IMR-90 (cell line): ENCODE measurements at regions not wholly inside any gene's neighbourhood (a gene's known extent, or its start where the extent isn't known, plus 50 kb on each side); places are given as distances from the start of the nearest gene placed in this dataset.

Experiments used
- ATAC-seq: fragments of 200-7000 bp; cut with Tn5 transposase; 2 replicates; pipeline ENCODE4 v1.9.1; 2020; ENCODE audit warnings: low read depth, mild to moderate bottlenecking, moderate library complexity
- BruUV-seq: library from RNA; stranded (reverse); fragments of 400-500 nt; replicated peaks from 2 replicates; lab custom pipeline; 2021; lab: Mats Ljungman, UMichigan
- CTCF ChIA-PET: fragments of 300-600 bp; formaldehyde crosslinking; extraction: SDS; loops from one replicate; lab custom pipeline; 2021; ENCODE audit warnings: antibody characterized with exemption; lab: Yijun Ruan, JAX
- POLR2A ChIA-PET: fragments of 300-600 bp; sonication (Branson Sonifier 250); formaldehyde crosslinking; loops from one replicate; lab custom pipeline; 2022; ENCODE audit warnings: antibody characterized with exemption; ENCODE audit not compliant: unreplicated experiment; lab: Charles Lee
- DNase-seq: peaks from one replicate; pipeline ENCODE4 v3.0.0; 2013
- H2AFZ ChIP-seq: replicated peaks from 2 replicates; pipeline ENCODE3; 2013; ENCODE audit warnings: low read length, mild to moderate bottlenecking; ENCODE audit not compliant: poor library complexity
- H2AK5ac ChIP-seq: 2 replicates; pipeline ENCODE4 v1.6.1; 2013; ENCODE audit warnings: low read depth, low read length, inconsistent platforms
- H2AK9ac ChIP-seq: replicated peaks from 2 replicates; pipeline ENCODE3; 2013; ENCODE audit warnings: mild to moderate bottlenecking, low read depth, low read length, moderate library complexity; ENCODE audit not compliant: poor library complexity
- H2BK120ac ChIP-seq: 2 replicates; pipeline ENCODE4 v1.6.1; 2013; ENCODE audit warnings: low read depth, low read length, inconsistent platforms
- H2BK15ac ChIP-seq: 3 replicates; pipeline ENCODE4 v1.6.1; 2013; ENCODE audit warnings: low read depth, low read length, inconsistent platforms
- H2BK20ac ChIP-seq: 2 replicates; pipeline ENCODE4 v1.6.1; 2013; ENCODE audit warnings: low read depth, mild to moderate bottlenecking, inconsistent platforms, low read length, moderate library complexity
- H2BK5ac ChIP-seq: 2 replicates; pipeline ENCODE4 v1.6.1; 2013; ENCODE audit warnings: mild to moderate bottlenecking, low read depth, low read length, inconsistent platforms; ENCODE audit not compliant: poor library complexity, severe bottlenecking
- H3K14ac ChIP-seq: replicated peaks from 2 replicates; pipeline ENCODE4 v1.6.1; 2013; ENCODE audit warnings: low read depth, low read length, inconsistent platforms
- H3K18ac ChIP-seq: 2 replicates; pipeline ENCODE4 v1.6.1; 2013; ENCODE audit warnings: low read depth, low read length, control low read depth
- H3K23ac ChIP-seq: 2 replicates; pipeline ENCODE4 v1.6.1; 2013; ENCODE audit warnings: low read depth, low read length, inconsistent platforms
- H3K27ac ChIP-seq: 2 replicates; pipeline ENCODE4 v1.5.1; 2013; ENCODE audit warnings: mild to moderate bottlenecking, control low read depth, low read length; ENCODE audit not compliant: insufficient read depth
- H3K27me3 ChIP-seq: 2 replicates; pipeline ENCODE4 v1.6.1; 2013; ENCODE audit warnings: low read length; ENCODE audit not compliant: control insufficient read depth, insufficient read depth
- H3K36me3 ChIP-seq: 2 replicates; pipeline ENCODE4 v1.6.1; 2013; ENCODE audit warnings: low read length, mixed read lengths; ENCODE audit not compliant: control insufficient read depth, insufficient read depth
- H3K4ac ChIP-seq: 2 replicates; pipeline ENCODE4 v1.6.1; 2013; ENCODE audit warnings: low read depth, low read length, inconsistent platforms
- H3K4me1 ChIP-seq: 2 replicates; pipeline ENCODE4 v1.6.1; 2013; ENCODE audit warnings: low read length, mixed read lengths; ENCODE audit not compliant: control insufficient read depth, insufficient read depth
- H3K4me2 ChIP-seq: 2 replicates; pipeline ENCODE4 v1.6.1; 2013; ENCODE audit warnings: low read depth, mild to moderate bottlenecking, control low read depth, low read length, moderate library complexity
- H3K4me3 ChIP-seq: 2 replicates; pipeline ENCODE4 v1.5.1; 2013; ENCODE audit warnings: low read depth, mild to moderate bottlenecking, control low read depth, low read length, moderate library complexity; ENCODE audit not compliant: insufficient read depth
- H3K56ac ChIP-seq: 2 replicates; pipeline ENCODE4 v1.6.1; 2013; ENCODE audit warnings: low read length, inconsistent platforms; ENCODE audit not compliant: insufficient read depth; ENCODE audit errors: extremely low read depth
- H3K79me1 ChIP-seq, 2 experiments: 2 replicates each; pipeline ENCODE4 v1.6.1; 2013; ENCODE audit warnings: low read length in 2 of 2, inconsistent platforms in 1 of 2, low read depth in 1 of 2
- H3K9ac ChIP-seq: 2 replicates; pipeline ENCODE4 v1.6.1; 2013; ENCODE audit warnings: low read depth, low read length, control low read depth
- H3K9me1 ChIP-seq: 2 replicates; pipeline ENCODE4 v1.6.1; 2013; ENCODE audit warnings: low read length, inconsistent platforms; ENCODE audit not compliant: insufficient read depth
- H3K9me3 ChIP-seq: 2 replicates; pipeline ENCODE4 v1.6.1; 2013; ENCODE audit warnings: low read length; ENCODE audit not compliant: control insufficient read depth, insufficient read depth
- H4K20me1 ChIP-seq: 2 replicates; pipeline ENCODE4 v1.6.1; 2013; ENCODE audit warnings: low read length, inconsistent platforms; ENCODE audit not compliant: insufficient read depth
- H4K5ac ChIP-seq: 2 replicates; pipeline ENCODE4 v1.6.1; 2013; ENCODE audit warnings: mild to moderate bottlenecking, low read depth, low read length, control low read depth
- H4K8ac ChIP-seq, 2 experiments: 2 replicates each; pipeline ENCODE4 v1.6.1; 2013; ENCODE audit warnings: low read depth in 2 of 2, low read length in 2 of 2, control low read depth in 1 of 2, inconsistent platforms in 1 of 2
- H4K91ac ChIP-seq: 2 replicates; pipeline ENCODE4 v1.6.1; 2013; ENCODE audit warnings: low read depth, low read length, inconsistent platforms; ENCODE audit not compliant: insufficient read depth
- BHLHE40 ChIP-seq: fragments of 150-350 bp; IDR thresholded peaks from 2 replicates; pipeline ENCODE4 v1.6.1; 2016; ENCODE audit warnings: mild to moderate bottlenecking, low read depth, low read length
- CEBPB ChIP-seq: IDR thresholded peaks from 2 replicates; pipeline ENCODE4 v1.6.1; 2012; ENCODE audit warnings: low read depth, low read length, improper control_type of control experiment
- CHD1 ChIP-seq: IDR thresholded peaks from 2 replicates; pipeline ENCODE4 v1.6.1; 2012; ENCODE audit warnings: low read depth, low read length, improper control_type of control experiment
- CTCF ChIP-seq: conservative IDR thresholded peaks from 2 replicates; pipeline ENCODE4 v1.5.1; 2012; ENCODE audit warnings: mild to moderate bottlenecking, low read depth, low read length, improper control_type of control experiment
- ELK1 ChIP-seq: fragments of 150-350 bp; IDR thresholded peaks from 2 replicates; pipeline ENCODE4 v1.6.1; 2016; ENCODE audit warnings: low read depth, mild to moderate bottlenecking, low read length, moderate library complexity, borderline replicate concordance
- FOS ChIP-seq: fragments of 150-350 bp; IDR thresholded peaks from 2 replicates; pipeline ENCODE4 v1.6.1; 2016; ENCODE audit warnings: low read depth, low read length
- MAFK ChIP-seq: IDR thresholded peaks from 2 replicates; pipeline ENCODE4 v1.6.1; 2012; ENCODE audit warnings: low read depth, low read length, improper control_type of control experiment
- MAZ ChIP-seq: IDR thresholded peaks from 2 replicates; pipeline ENCODE4 v1.6.1; 2012; ENCODE audit warnings: low read depth, mild to moderate bottlenecking, low read length, improper control_type of control experiment, moderate library complexity, borderline replicate concordance
- MXI1 ChIP-seq: IDR thresholded peaks from 2 replicates; pipeline ENCODE4 v1.6.1; 2012; ENCODE audit warnings: low read depth, mild to moderate bottlenecking, low read length, moderate library complexity, borderline replicate concordance
- POLR2A ChIP-seq: IDR thresholded peaks from 2 replicates; pipeline ENCODE4 v1.6.1; 2012; ENCODE audit warnings: mild to moderate bottlenecking, low read depth, low read length
- RAD21 ChIP-seq: IDR thresholded peaks from 2 replicates; pipeline ENCODE4 v1.6.1; 2012; ENCODE audit warnings: low read length, improper control_type of control experiment
- RCOR1 ChIP-seq: IDR thresholded peaks from 2 replicates; pipeline ENCODE4 v1.6.1; 2012; ENCODE audit warnings: mild to moderate bottlenecking, low read length, improper control_type of control experiment; ENCODE audit not compliant: insufficient replicate concordance
- SMC3 ChIP-seq: fragments of 150-350 bp; IDR thresholded peaks from 2 replicates; pipeline ENCODE4 v1.6.1; 2016; ENCODE audit warnings: low read depth, mild to moderate bottlenecking, antibody characterized with exemption, low read length, moderate library complexity
- USF2 ChIP-seq: fragments of 150-350 bp; IDR thresholded peaks from 2 replicates; pipeline ENCODE4 v1.6.1; 2017; ENCODE audit warnings: mild to moderate bottlenecking, antibody characterized with exemption, low read length, low read depth
- whole genome bisulfite sequencing, 2 experiments: methylation state at CpG; one replicate each; pipeline versions ENCODE4 v1.1.5 to v1.1.7; 2013; ENCODE audit warnings: missing lambda C conversion rate in 2 of 2; ENCODE audit not compliant: insufficient read length in 1 of 2; ENCODE audit errors: extremely low coverage in 2 of 2; 5-methylcytosine and 5-hydroxymethylcytosine counted together
- dilution Hi-C: fragments of 300-500 bp; cut with HindIII; formaldehyde crosslinking; loops from one replicate; pipeline ENCODE4 v1.14.3; 2018; ENCODE audit warnings: low sequenced_read_pairs; ENCODE audit not compliant: unreplicated experiment
- in situ Hi-C: fragments of 300-500 bp; cut with MboI; formaldehyde crosslinking; loops from 3 replicates; pipeline ENCODE4 v1.14.3; 2019; ENCODE audit warnings: low sequenced_read_pairs, inconsistent platforms, mixed read lengths
- intact Hi-C: fragments of 100-400 bp; cut with micrococcal nuclease; formaldehyde crosslinking; loops from 2 replicates; pipeline ENCODE4 v1.10.0; 2022

DNA sequence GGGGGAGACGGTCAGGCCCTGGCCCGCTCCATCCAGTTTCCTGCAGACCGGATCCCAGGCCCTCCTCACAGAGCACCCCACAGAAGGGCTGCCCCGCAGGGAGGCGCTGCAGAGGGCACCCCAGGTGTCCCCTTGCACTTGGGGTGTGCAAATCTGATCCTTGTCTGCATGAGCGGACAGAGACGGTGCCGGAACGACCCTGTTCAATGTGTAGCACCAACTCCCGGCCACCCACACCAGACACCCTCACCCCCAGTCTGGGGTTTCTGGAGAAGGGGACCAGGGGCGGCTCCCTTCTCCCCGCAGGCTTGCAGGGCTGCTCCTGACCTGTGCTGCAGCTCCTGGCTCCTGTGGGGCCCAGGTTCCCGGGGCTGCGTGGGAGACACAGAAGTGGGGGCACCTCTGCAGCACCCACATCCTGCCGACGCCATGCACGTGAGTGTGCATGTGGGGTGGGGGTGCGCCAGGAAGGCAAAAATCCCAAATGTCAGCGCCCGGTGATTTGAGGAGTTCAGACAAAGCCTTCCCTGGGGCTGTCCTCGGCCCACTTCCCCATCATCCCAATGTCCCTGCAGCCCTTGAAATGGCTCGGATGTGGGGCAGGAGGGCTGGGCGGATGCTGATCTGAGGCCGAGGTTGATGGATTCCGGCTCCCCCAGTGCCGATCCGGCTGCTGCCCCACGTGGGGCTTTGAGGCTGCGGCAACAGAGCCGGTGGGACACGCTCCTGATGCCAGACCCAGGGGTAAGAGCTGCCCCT lies 85.3 kb upstream of the BHLHE23 start:
- H2BK5ac ChIP-seq, result no peak overlapping the region
- H3K14ac ChIP-seq, result no peak overlapping the region
- BruUV-seq, result no TSS peak
- H3K23ac ChIP-seq, result no peak overlapping the region
- no peak for ATAC-seq
- no peaks in the 10 kb centered on the region for H3K79me1 ChIP-seq
- in situ Hi-C loops, result no loop called here
- H4K91ac ChIP-seq, result no peak overlapping the region
- no peak overlapping the region for H2AK9ac ChIP-seq
- H3K56ac ChIP-seq, result no peak overlapping the region
- no peak overlapping the region for H2BK15ac ChIP-seq
- dilution Hi-C loops, result no loop called here
- no peak overlapping the region for H3K18ac ChIP-seq
- no peak overlapping the region for H4K8ac ChIP-seq
- H3K9me1 ChIP-seq, result no peaks in the 10 kb centered on the region
- no peaks in the 10 kb centered on the region for H3K36me3 ChIP-seq
- H2BK120ac ChIP-seq, result no peak overlapping the region
- H3K27me3 ChIP-seq, result peaks cover 34% of the 10 kb centered on the region
- no peak overlapping the region for H3K27ac ChIP-seq
- no peaks in the 10 kb centered on the region for H3K9me3 ChIP-seq
- POLR2A ChIA-PET, result no interaction called here
- H3K4me3 ChIP-seq, result no peak overlapping the region
- H2AK5ac ChIP-seq, result no peak overlapping the region
- no peak overlapping the region for H2BK20ac ChIP-seq
- WGBS, 2 experiments, result 64% methylated on average over 8 of the region's 31 CpGs; no CpG with 5 or more reads in 1 of the 2 experiments
- H2AFZ ChIP-seq, result no peak overlapping the region
- no peak for TF ChIP-seq SMC3
- no peak for TF ChIP-seq FOS
- no peak for TF ChIP-seq MAFK
- no peak for TF ChIP-seq RAD21
- TF ChIP-seq CEBPB, result no peak
- TF ChIP-seq USF2, result no peak
- no peak for TF ChIP-seq CTCF
- no peak for TF ChIP-seq CHD1
- TF ChIP-seq BHLHE40, result no peak
- no peak for TF ChIP-seq MAZ
- no peak for TF ChIP-seq POLR2A
- TF ChIP-seq ELK1, result no peak
- TF ChIP-seq MXI1, result no peak
- TF ChIP-seq RCOR1, result no peak
- no peak overlapping the region for H3K4ac ChIP-seq
- no peak for DNase-seq
- CTCF ChIA-PET, result no interaction called here
- intact Hi-C loops, result no loop called here
- H3K4me2 ChIP-seq, result no peak overlapping the region
- H4K20me1 ChIP-seq, result no peaks in the 10 kb centered on the region
- no peak overlapping the region for H4K5ac ChIP-seq
- no peak overlapping the region for H3K9ac ChIP-seq
- no peaks in the 10 kb centered on the region for H3K4me1 ChIP-seq
